Neural cell (in vitro differentiated cells): ENCODE measurements at regions not wholly inside any gene's neighbourhood (a gene's known extent, or its start where the extent isn't known, plus 50 kb on each side); places are given as distances from the start of the nearest gene placed in this dataset.

Experiments
- H2AFZ ChIP-seq: fragments of 200-600, 300-800 bp; sonication (generic), shearing (Covaris generic); 2 replicates; pipeline ENCODE4 v1.6.0; 2014; ENCODE audit warnings: low read depth, mild to moderate bottlenecking, antibody characterized with exemption, low read length, moderate library complexity
- H3F3A ChIP-seq: fragments of 200-600 bp; shearing (Covaris generic); 2 replicates; pipeline ENCODE4 v1.6.1; 2016; ENCODE audit warnings: mild to moderate bottlenecking, moderate library complexity, mixed read lengths, antibody characterized with exemption, low read length; ENCODE audit not compliant: insufficient read depth, poor library complexity, severe bottlenecking
- H3K27ac ChIP-seq: fragments of 200-600, 300-800 bp; sonication (generic), shearing (Covaris generic); 2 replicates; pipeline ENCODE4 v1.5.1; 2014; ENCODE audit warnings: mild to moderate bottlenecking, low read length, moderate library complexity
- H3K27me3 ChIP-seq: fragments of 300-800, 200-600 bp; sonication (generic), shearing (Covaris generic); 2 replicates; pipeline ENCODE4 v1.6.0; 2014; ENCODE audit warnings: mild to moderate bottlenecking, low read depth, low read length, moderate library complexity; ENCODE audit not compliant: insufficient read depth
- H3K36me3 ChIP-seq: fragments of 300-800, 200-600 bp; sonication (generic), shearing (Covaris generic); 2 replicates; pipeline ENCODE4 v1.5.1; 2014; ENCODE audit warnings: mild to moderate bottlenecking, antibody characterized with exemption, low read length, moderate library complexity; ENCODE audit not compliant: insufficient read depth
- H3K4me2 ChIP-seq: fragments of 300-800, 200-600 bp; sonication (generic), shearing (Covaris generic); 2 replicates; pipeline ENCODE4 v1.6.0; 2014; ENCODE audit warnings: mild to moderate bottlenecking, low read length
- H3K4me3 ChIP-seq: fragments of 300-800, 200-600 bp; sonication (generic), shearing (Covaris generic); 2 replicates; pipeline ENCODE4 v1.5.1; 2014; ENCODE audit warnings: mild to moderate bottlenecking, low read length, moderate library complexity
- H3K79me2 ChIP-seq: fragments of 200-600 bp; shearing (Covaris generic); replicated peaks from 2 replicates; pipeline ENCODE4 v1.6.0; 2014; ENCODE audit warnings: mild to moderate bottlenecking, low read length, moderate library complexity; ENCODE audit not compliant: insufficient read depth
- H3K9ac ChIP-seq: fragments of 300-800, 200-600 bp; sonication (generic), shearing (Covaris generic); 2 replicates; pipeline ENCODE4 v1.6.1; 2016; ENCODE audit warnings: mild to moderate bottlenecking, low read length, mixed read lengths
- H3K9me2 ChIP-seq: fragments of 200-600 bp; shearing (Covaris generic); 2 replicates; pipeline ENCODE4 v1.6.1; 2016; ENCODE audit warnings: mild to moderate bottlenecking, low read length, mixed read lengths; ENCODE audit not compliant: insufficient read depth
- H3K9me3 ChIP-seq: fragments of 200-600, 300-800 bp; sonication (generic), shearing (Covaris generic); 2 replicates; pipeline ENCODE4 v1.6.1; 2016; ENCODE audit warnings: mild to moderate bottlenecking, mixed run types, low read length, moderate library complexity, mixed read lengths
- H4K20me1 ChIP-seq: fragments of 200-600 bp; shearing (Covaris generic); 2 replicates; pipeline ENCODE4 v1.6.1; 2016; ENCODE audit warnings: mild to moderate bottlenecking, mixed run types; ENCODE audit not compliant: insufficient read depth
- CTCF ChIP-seq: fragments of 450-650 bp; IDR thresholded peaks from 2 replicates; pipeline ENCODE4 v1.5.1; 2014; ENCODE audit warnings: antibody characterized with exemption, mild to moderate bottlenecking, moderate library complexity; ENCODE audit not compliant: poor library complexity, severe bottlenecking
- EP300 ChIP-seq: fragments of 450-650 bp; conservative IDR thresholded peaks from 2 replicates; pipeline ENCODE4 v1.6.1; 2014; ENCODE audit warnings: antibody characterized with exemption, mild to moderate bottlenecking, moderate library complexity; ENCODE audit not compliant: poor library complexity, severe bottlenecking
- EZH2 ChIP-seq: fragments of 200-600, 300-800 bp; shearing (Covaris generic), sonication (generic); IDR thresholded peaks from 2 replicates; pipeline ENCODE4 v1.6.1; 2014; ENCODE audit warnings: antibody characterized with exemption, low read length, borderline replicate concordance, mild to moderate bottlenecking; ENCODE audit not compliant: insufficient read depth, poor library complexity, severe bottlenecking
- MXI1 ChIP-seq: fragments of 450-650 bp; conservative IDR thresholded peaks from 2 replicates; pipeline ENCODE4 v1.6.1; 2014; ENCODE audit warnings: antibody characterized with exemption, mild to moderate bottlenecking; ENCODE audit not compliant: poor library complexity, severe bottlenecking
- POLR2AphosphoS5 ChIP-seq: IDR thresholded peaks from 2 replicates; pipeline ENCODE4 v1.6.1; 2012
- RAD21 ChIP-seq: fragments of 450-650 bp; conservative IDR thresholded peaks from 2 replicates; pipeline ENCODE4 v1.6.1; 2014; ENCODE audit warnings: antibody characterized with exemption, mild to moderate bottlenecking, moderate library complexity
- REST ChIP-seq: IDR thresholded peaks from 2 replicates; pipeline ENCODE4 v1.6.1; 2012; ENCODE audit warnings: borderline replicate concordance
- SMC3 ChIP-seq: fragments of 450-650 bp; conservative IDR thresholded peaks from 2 replicates; pipeline ENCODE4 v1.6.1; 2014; ENCODE audit warnings: antibody characterized with exemption, mild to moderate bottlenecking, moderate library complexity; ENCODE audit not compliant: poor library complexity
- TAF1 ChIP-seq: IDR thresholded peaks from 2 replicates; pipeline ENCODE4 v1.6.1; 2012; ENCODE audit warnings: low read depth

DNA sequence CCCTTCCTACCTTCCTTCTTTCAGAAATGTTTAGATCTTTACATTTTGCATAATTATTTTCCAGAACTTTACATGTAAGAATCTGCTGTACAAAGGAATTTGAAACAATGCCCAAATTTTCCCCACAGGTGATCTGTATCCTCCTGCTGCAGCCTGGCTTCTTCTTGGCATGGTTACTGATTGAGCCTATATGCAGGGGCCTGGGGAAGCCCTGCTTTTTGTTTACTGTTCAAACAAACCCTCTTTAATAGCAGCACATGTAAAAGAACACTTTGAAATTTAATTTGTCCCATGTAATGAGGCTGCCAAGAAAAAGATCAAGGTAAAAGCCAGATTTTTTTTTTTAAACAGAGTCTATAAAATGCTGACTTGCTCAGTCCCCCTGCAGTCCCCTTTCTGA, 432.2 kb downstream of the TUSC7 start:
- no peak overlapping the region for H3K4me2 ChIP-seq
- no peak for TF ChIP-seq RAD21
- no peak for TF ChIP-seq SMC3
- no peak for TF ChIP-seq CTCF
- no peak for TF ChIP-seq EP300
- no peak for TF ChIP-seq EZH2
- TF ChIP-seq POLR2AphosphoS5 = no peak
- no peak for TF ChIP-seq REST
- TF ChIP-seq TAF1 = no peak
- no peak for TF ChIP-seq MXI1
- no peaks in the 10 kb centered on the region for H3F3A ChIP-seq
- no peaks in the 10 kb centered on the region for H3K9me2 ChIP-seq
- H2AFZ ChIP-seq = no peak overlapping the region
- no peak overlapping the region for H3K4me3 ChIP-seq
- no peaks in the 10 kb centered on the region for H4K20me1 ChIP-seq
- H3K9me3 ChIP-seq = no peaks in the 10 kb centered on the region
- H3K27me3 ChIP-seq = no peaks in the 10 kb centered on the region
- no peaks in the 10 kb centered on the region for H3K79me2 ChIP-seq
- H3K27ac ChIP-seq = no peak overlapping the region
- H3K36me3 ChIP-seq = no peaks in the 10 kb centered on the region
- H3K9ac ChIP-seq = no peak overlapping the region

DNA sequence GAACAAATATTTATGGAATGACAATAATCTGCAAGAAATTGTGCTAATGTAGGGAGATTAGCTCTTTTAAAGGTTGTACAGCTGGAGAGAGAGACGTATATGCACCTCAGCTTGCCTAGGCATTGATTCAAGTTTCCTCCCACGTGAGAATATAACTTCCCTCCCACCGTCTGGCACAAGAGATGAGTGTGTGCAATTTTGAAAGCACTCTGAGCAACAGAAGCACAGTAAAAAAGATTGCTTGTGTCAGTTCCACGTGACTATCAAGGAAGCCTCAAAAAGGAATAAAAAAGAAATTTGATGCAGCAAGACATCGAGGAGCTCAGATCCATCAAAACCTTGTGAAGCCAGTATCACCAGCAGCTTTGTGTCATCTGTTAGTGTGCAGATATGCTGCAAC, 435.3 kb downstream of the TUSC7 start:
- Histone ChIP-seq H2AFZ (no peak overlapping the region), H3K36me3 (no peaks in the 10 kb centered on the region), H3K9me3 (no peaks in the 10 kb centered on the region), H3K4me3 (no peak overlapping the region), H3K9ac (no peak overlapping the region), H3F3A (no peaks in the 10 kb centered on the region), H3K27me3 (no peaks in the 10 kb centered on the region), H3K9me2 (no peaks in the 10 kb centered on the region), H4K20me1 (no peaks in the 10 kb centered on the region), H3K27ac (no peak overlapping the region), H3K4me2 (no peak overlapping the region), H3K79me2 (no peaks in the 10 kb centered on the region)
- no peak for TF ChIP-seq MXI1
- no peak for TF ChIP-seq EP300
- no peak for TF ChIP-seq SMC3
- no peak for TF ChIP-seq POLR2AphosphoS5
- no peak for TF ChIP-seq CTCF
- TF ChIP-seq RAD21 = no peak
- TF ChIP-seq TAF1 = no peak
- TF ChIP-seq REST = no peak
- no peak for TF ChIP-seq EZH2
